ENCODE measurements at regions not wholly inside any gene's neighbourhood (a gene's known extent, or its start where the extent isn't known, plus 50 kb on each side); places are given as distances from the start of the nearest gene placed in this dataset.

GRCh38 chr16:51941412-51941811 is 605.5 kb downstream of the TOX3 start:
- ChIA-PET POLR2A (no interaction called here), CTCF (ENCODE audit: low intra/inter-chr PET ratio, low total read pairs) (no interaction called here)
- Histone ChIP-seq H4K20me1 (ENCODE audit: insufficient read depth, low read length) (no peaks in the 10 kb centered on the region), H3K9ac (ENCODE audit: insufficient read depth, low read depth, low read length) (no peak overlapping the region), H3K79me2 (ENCODE audit: insufficient read depth, low read length) (no peaks in the 10 kb centered on the region), H3K4me3 (replicated peaks in 1 of 3; ENCODE audit: insufficient read depth in 1 of 3, low read depth in 2 of 3, low read length in 3 of 3) (no peak overlapping the region), H2AFZ (ENCODE audit: low read length) (no peak overlapping the region), H3K4me2 (ENCODE audit: low read depth, low read length) (no peak overlapping the region), H3K27ac (ENCODE audit: extremely low read length, insufficient read depth, low read length) (no peak overlapping the region), H3K36me3 (replicated peaks in 1 of 2; ENCODE audit: control insufficient read depth in 1 of 2, insufficient read depth in 2 of 2, low read length in 2 of 2) (no peaks in the 10 kb centered on the region), H3K4me1 (ENCODE audit: insufficient read depth, low read length) (no peaks in the 10 kb centered on the region), H3K27me3 (ENCODE audit: control insufficient read depth in 1 of 2, insufficient read depth in 2 of 2, low read length in 2 of 2) (no peaks in the 10 kb centered on the region), H3K9me3 (ENCODE audit: low read length) (no peaks in the 10 kb centered on the region)
- BruUV-seq (replicated peaks) = no TSS peak
- DNase-seq (ENCODE audit: low spot score) = no peak
- intact Hi-C loops (cut with micrococcal nuclease; ENCODE audit: unreplicated experiment) (no loop called here), in situ Hi-C loops (cut with HindIII; ENCODE audit: extremely low pct_ligation_motif_present, low pct_unique_long_range_greater_than_20kb) (no loop called here)
- FAIRE-seq = no peak
- no peak for ATAC-seq
- TF ChIP-seq THAP7 (CRISPR knock-in tag; IDR thresholded peaks at IDR 0.05) (no peak), ZBTB40 (IDR thresholded peaks at IDR 0.05) (no peak), ZBTB40 (CRISPR knock-in tag; IDR thresholded peaks at IDR 0.05) (no peak), ZNF354B (CRISPR knock-in tag; IDR thresholded peaks at IDR 0.05) (no peak), ZNF792 (CRISPR knock-in tag; IDR thresholded peaks at IDR 0.05) (no peak), MNT (IDR thresholded peaks at IDR 0.05) (no peak), KLF15 (CRISPR knock-in tag; IDR thresholded peaks at IDR 0.05; ENCODE audit: borderline replicate concordance) (no peak), TIGD3 (CRISPR knock-in tag; IDR thresholded peaks at IDR 0.05; ENCODE audit: borderline replicate concordance) (no peak), CHCHD3 (CRISPR knock-in tag; IDR thresholded peaks at IDR 0.05) (no peak), PATZ1 (CRISPR knock-in tag; IDR thresholded peaks at IDR 0.05) (no peak)
